GM12878 (cell line): ENCODE measurements at regions not wholly inside any gene's neighbourhood (a gene's known extent, or its start where the extent isn't known, plus 50 kb on each side); places are given as distances from the start of the nearest gene placed in this dataset.

Source experiments
- ASH2L ChIP-seq: fragments of 300-600, 200-600 bp; sonication (generic); IDR thresholded peaks from 2 replicates; pipeline ENCODE4 v1.6.1; 2017; ENCODE audit warnings: low read depth, mild to moderate bottlenecking, borderline replicate concordance
- ATF2 ChIP-seq: IDR thresholded peaks from 2 replicates; pipeline ENCODE4 v1.6.1; 2012; ENCODE audit warnings: low read length, inconsistent platforms
- ATF7 ChIP-seq: fragments of 450-650 bp; IDR thresholded peaks from 2 replicates; pipeline ENCODE4 v1.6.1; 2016; ENCODE audit warnings: low read depth, mild to moderate bottlenecking
- CEBPB ChIP-seq, 2 experiments: fragments of 150-350 bp in 1 of 2; IDR thresholded peaks; 2 replicates each; pipeline ENCODE4 v1.6.1; 2012 to 2014; ENCODE audit warnings: low read depth in 2 of 2, low read length in 2 of 2, borderline replicate concordance in 1 of 2, inconsistent platforms in 1 of 2
- CREM ChIP-seq: IDR thresholded peaks from 2 replicates; pipeline ENCODE4 v1.6.1; 2014; ENCODE audit warnings: antibody characterized with exemption, low read depth
- CTCF ChIP-seq, 3 experiments: IDR thresholded peaks in 2 of 3; conservative IDR thresholded peaks in 1 of 3; 2 replicates each; pipeline ENCODE4 v1.5.1; 2011; ENCODE audit warnings: low read depth in 3 of 3, low read length in 3 of 3, mild to moderate bottlenecking in 3 of 3, control low read depth in 2 of 3, moderate library complexity in 2 of 3, inconsistent platforms in 1 of 3, mixed read lengths in 1 of 3; ENCODE audit not compliant: control insufficient read depth in 2 of 3, insufficient read depth in 1 of 3; ENCODE audit errors: extremely low read depth in 1 of 3
- FOXM1 ChIP-seq: IDR thresholded peaks from 2 replicates; pipeline ENCODE4 v1.6.1; 2012; ENCODE audit warnings: low read depth, mild to moderate bottlenecking, inconsistent platforms, low read length, moderate library complexity
- JUND ChIP-seq: IDR thresholded peaks from 2 replicates; pipeline ENCODE4 v1.6.1; 2012; ENCODE audit warnings: low read depth, mild to moderate bottlenecking, low read length, improper control_type of control experiment, moderate library complexity
- NRF1 ChIP-seq: conservative IDR thresholded peaks from 2 replicates; pipeline ENCODE4 v1.6.1; 2011; ENCODE audit warnings: mild to moderate bottlenecking, low read depth, low read length, improper control_type of control experiment
- PBX3 ChIP-seq: IDR thresholded peaks from 2 replicates; pipeline ENCODE4 v1.6.1; 2011; ENCODE audit warnings: mild to moderate bottlenecking, low read depth, low read length, moderate library complexity; ENCODE audit not compliant: insufficient replicate concordance
- POLR2A ChIP-seq: IDR thresholded peaks from 2 replicates; pipeline ENCODE4 v1.6.1; 2011; ENCODE audit warnings: low read depth, mild to moderate bottlenecking, low read length
- TF ChIP-seq, protein P1 (sequence below): IDR thresholded peaks from 2 replicates; pipeline ENCODE4 v1.6.1; 2012; ENCODE audit warnings: mild to moderate bottlenecking, low read depth, low read length
- TF ChIP-seq, protein P2 (sequence below): fragments of 450-650 bp; IDR thresholded peaks from 2 replicates; pipeline ENCODE4 v1.6.1; 2014; ENCODE audit warnings: mild to moderate bottlenecking

DNA sequence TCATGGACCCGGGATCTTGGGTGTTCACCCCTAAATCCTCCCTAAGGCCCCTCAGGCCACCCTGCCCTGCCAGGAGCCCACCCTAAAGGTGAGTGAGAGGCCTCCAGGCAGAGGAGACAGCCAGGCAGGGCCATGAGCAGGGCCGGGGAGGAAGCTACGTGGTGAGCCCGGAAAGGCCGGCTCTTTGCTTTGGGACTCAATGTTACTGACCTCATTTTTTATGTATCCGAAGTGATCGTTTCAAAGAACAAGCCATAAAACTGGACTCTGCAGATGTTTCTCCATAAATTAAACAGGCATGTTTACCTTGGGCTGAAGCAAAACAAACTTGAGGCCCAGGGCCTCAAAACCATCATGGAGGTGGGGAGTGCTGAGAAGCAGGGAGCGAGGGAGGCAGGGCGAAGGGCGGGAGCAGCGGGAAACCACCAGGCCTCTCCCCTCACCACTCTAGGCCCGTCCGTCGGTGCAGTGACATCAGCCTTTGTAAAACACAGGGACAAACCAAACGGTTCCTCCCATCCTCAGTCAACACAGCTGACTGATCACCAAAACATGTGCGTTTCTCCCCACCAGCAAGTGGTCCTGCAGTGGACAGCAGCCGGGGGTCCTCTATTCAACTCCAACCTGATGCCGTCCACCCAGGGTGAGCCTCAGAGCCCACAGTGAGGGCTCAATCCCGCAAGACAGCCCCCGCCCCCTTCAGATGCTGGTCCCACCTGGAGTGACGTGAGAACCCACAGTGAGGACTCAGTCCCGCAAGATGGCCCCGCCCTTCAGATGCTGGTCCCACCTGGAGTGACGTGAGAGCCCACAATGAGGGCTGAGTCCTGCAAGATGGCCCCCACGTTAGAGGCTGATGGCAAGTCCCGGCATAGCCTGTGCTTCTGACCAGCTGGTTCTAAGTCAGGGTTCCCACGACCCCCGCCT, 102.9 kb upstream of the LRPAP1 start:
- TF ChIP-seq ASH2L: no peak
- no peak for TF ChIP-seq FOXM1
- no peak for TF ChIP-seq CTCF (IDR thresholded peaks at IDR 0.05 in 2 of 3, conservative IDR thresholded peaks at IDR 0.05 in 1 of 3; ENCODE audit: control insufficient read depth in 2 of 3, extremely low read depth in 1 of 3, insufficient read depth in 1 of 3, low read depth in 3 of 3, low read length in 3 of 3)
- no peak for TF ChIP-seq JUND
- TF ChIP-seq NRF1: no peak
- no peak for TF ChIP-seq CEBPB (IDR thresholded peaks at IDR 0.05; ENCODE audit: borderline replicate concordance in 1 of 2, low read depth in 2 of 2, low read length in 2 of 2)
- TF ChIP-seq, protein P1, sequence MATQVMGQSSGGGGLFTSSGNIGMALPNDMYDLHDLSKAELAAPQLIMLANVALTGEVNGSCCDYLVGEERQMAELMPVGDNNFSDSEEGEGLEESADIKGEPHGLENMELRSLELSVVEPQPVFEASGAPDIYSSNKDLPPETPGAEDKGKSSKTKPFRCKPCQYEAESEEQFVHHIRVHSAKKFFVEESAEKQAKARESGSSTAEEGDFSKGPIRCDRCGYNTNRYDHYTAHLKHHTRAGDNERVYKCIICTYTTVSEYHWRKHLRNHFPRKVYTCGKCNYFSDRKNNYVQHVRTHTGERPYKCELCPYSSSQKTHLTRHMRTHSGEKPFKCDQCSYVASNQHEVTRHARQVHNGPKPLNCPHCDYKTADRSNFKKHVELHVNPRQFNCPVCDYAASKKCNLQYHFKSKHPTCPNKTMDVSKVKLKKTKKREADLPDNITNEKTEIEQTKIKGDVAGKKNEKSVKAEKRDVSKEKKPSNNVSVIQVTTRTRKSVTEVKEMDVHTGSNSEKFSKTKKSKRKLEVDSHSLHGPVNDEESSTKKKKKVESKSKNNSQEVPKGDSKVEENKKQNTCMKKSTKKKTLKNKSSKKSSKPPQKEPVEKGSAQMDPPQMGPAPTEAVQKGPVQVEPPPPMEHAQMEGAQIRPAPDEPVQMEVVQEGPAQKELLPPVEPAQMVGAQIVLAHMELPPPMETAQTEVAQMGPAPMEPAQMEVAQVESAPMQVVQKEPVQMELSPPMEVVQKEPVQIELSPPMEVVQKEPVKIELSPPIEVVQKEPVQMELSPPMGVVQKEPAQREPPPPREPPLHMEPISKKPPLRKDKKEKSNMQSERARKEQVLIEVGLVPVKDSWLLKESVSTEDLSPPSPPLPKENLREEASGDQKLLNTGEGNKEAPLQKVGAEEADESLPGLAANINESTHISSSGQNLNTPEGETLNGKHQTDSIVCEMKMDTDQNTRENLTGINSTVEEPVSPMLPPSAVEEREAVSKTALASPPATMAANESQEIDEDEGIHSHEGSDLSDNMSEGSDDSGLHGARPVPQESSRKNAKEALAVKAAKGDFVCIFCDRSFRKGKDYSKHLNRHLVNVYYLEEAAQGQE: no peak
- TF ChIP-seq CREM: no peak
- TF ChIP-seq, protein P2, sequence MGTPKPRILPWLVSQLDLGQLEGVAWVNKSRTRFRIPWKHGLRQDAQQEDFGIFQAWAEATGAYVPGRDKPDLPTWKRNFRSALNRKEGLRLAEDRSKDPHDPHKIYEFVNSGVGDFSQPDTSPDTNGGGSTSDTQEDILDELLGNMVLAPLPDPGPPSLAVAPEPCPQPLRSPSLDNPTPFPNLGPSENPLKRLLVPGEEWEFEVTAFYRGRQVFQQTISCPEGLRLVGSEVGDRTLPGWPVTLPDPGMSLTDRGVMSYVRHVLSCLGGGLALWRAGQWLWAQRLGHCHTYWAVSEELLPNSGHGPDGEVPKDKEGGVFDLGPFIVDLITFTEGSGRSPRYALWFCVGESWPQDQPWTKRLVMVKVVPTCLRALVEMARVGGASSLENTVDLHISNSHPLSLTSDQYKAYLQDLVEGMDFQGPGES: no peak
- TF ChIP-seq PBX3: no peak
- TF ChIP-seq ATF2: no peak
- TF ChIP-seq POLR2A: no peak
- no peak for TF ChIP-seq ATF7
